ENCODE measurements at regions not wholly inside any gene's neighbourhood (a gene's known extent, or its start where the extent isn't known, plus 50 kb on each side); places are given as distances from the start of the nearest gene placed in this dataset.

GRCh38 chr1:8217011-8217711, 100.8 kb upstream of the SLC45A1 start:
- no peak for DNase-seq
- Mint-ChIP-seq H3K4me3 (ENCODE audit: low read depth, unreplicated experiment) (peak overlapping the region; percentile 59), H3K36me3 (ENCODE audit: insufficient read depth, unreplicated experiment) (peaks cover 23% of the 10 kb centered on the region), H3K9me3 (ENCODE audit: low read depth, unreplicated experiment) (no peaks in the 10 kb centered on the region), H3K27me3 (ENCODE audit: unreplicated experiment) (no peaks in the 10 kb centered on the region), H3K27ac (ENCODE audit: unreplicated experiment) (peak overlapping the region; percentile 89), H3K4me1 (ENCODE audit: low read depth, unreplicated experiment) (peaks cover 27% of the 10 kb centered on the region)
- no peak for TF ChIP-seq CTCF (IDR thresholded peaks at IDR 0.05; ENCODE audit: unreplicated experiment)
- CTCF ChIA-PET = interaction anchor here (0.6 to 1.1 kb wide), 2 partner anchors 90 to 97 kb away, joined by 3 to 4 read pairs; no protein-coding TSS in a partner anchor
- intact Hi-C loops (cut with micrococcal nuclease; ENCODE audit: unreplicated experiment) = no loop called here
- BruUV-seq (replicated peaks) = no TSS peak

- Mint-ChIP-seq H3K36me3 (ENCODE audit: insufficient read depth, unreplicated experiment) (peaks cover 34% of the 10 kb centered on the region), H3K27me3 (ENCODE audit: unreplicated experiment) (no peaks in the 10 kb centered on the region), H3K4me1 (ENCODE audit: low read depth, unreplicated experiment) (peaks cover 34% of the 10 kb centered on the region), H3K9me3 (ENCODE audit: low read depth, unreplicated experiment) (no peaks in the 10 kb centered on the region), H3K27ac (ENCODE audit: unreplicated experiment) (no peak overlapping the region), H3K4me3 (ENCODE audit: low read depth, unreplicated experiment) (no peak overlapping the region)
- TF ChIP-seq CTCF (IDR thresholded peaks at IDR 0.05; ENCODE audit: unreplicated experiment) = no peak
- BruUV-seq (replicated peaks) = no TSS peak
- CTCF ChIA-PET = interaction anchor here (0.7 kb wide), 2 partner anchors 94 to 244 kb away, joined by 3 to 6 read pairs; no protein-coding TSS in a partner anchor
- intact Hi-C loops (cut with micrococcal nuclease; ENCODE audit: unreplicated experiment) = no loop called here
- DNase-seq = no peak
Observed at GRCh38 chr1:8216005-8216404, 101.9 kb upstream of the SLC45A1 start.

GRCh38 chr1:8214501-8215173, 103.3 kb upstream of the SLC45A1 start:
- no peak for TF ChIP-seq CTCF (IDR thresholded peaks at IDR 0.05; ENCODE audit: unreplicated experiment)
- intact Hi-C loops (cut with micrococcal nuclease; ENCODE audit: unreplicated experiment) = no loop called here
- Mint-ChIP-seq H3K4me1 (ENCODE audit: low read depth, unreplicated experiment) (peaks cover 34% of the 10 kb centered on the region), H3K4me3 (ENCODE audit: low read depth, unreplicated experiment) (no peak overlapping the region), H3K27me3 (ENCODE audit: unreplicated experiment) (no peaks in the 10 kb centered on the region), H3K36me3 (ENCODE audit: insufficient read depth, unreplicated experiment) (peaks cover 34% of the 10 kb centered on the region), H3K9me3 (ENCODE audit: low read depth, unreplicated experiment) (no peaks in the 10 kb centered on the region), H3K27ac (ENCODE audit: unreplicated experiment) (no peak overlapping the region)
- CTCF ChIA-PET = no interaction called here
- DNase-seq = no peak
- no TSS peak for BruUV-seq (replicated peaks)

- H3K4me1 Mint-ChIP-seq (ENCODE audit: low read depth, unreplicated experiment) = peaks cover 34% of the 10 kb centered on the region
- H3K9me3 Mint-ChIP-seq (ENCODE audit: low read depth, unreplicated experiment) = no peaks in the 10 kb centered on the region
- H3K36me3 Mint-ChIP-seq (ENCODE audit: insufficient read depth, unreplicated experiment) = peaks cover 34% of the 10 kb centered on the region
- no peak overlapping the region for H3K27ac Mint-ChIP-seq (ENCODE audit: unreplicated experiment)
- no peaks in the 10 kb centered on the region for H3K27me3 Mint-ChIP-seq (ENCODE audit: unreplicated experiment)
- no peak for TF ChIP-seq CTCF (IDR thresholded peaks at IDR 0.05; ENCODE audit: unreplicated experiment)
- BruUV-seq (replicated peaks) = no TSS peak
- intact Hi-C loops (cut with micrococcal nuclease; ENCODE audit: unreplicated experiment) = no loop called here
- no peak overlapping the region for H3K4me3 Mint-ChIP-seq (ENCODE audit: low read depth, unreplicated experiment)
- DNase-seq = no peak
- CTCF ChIA-PET = no interaction called here
Observed at GRCh38 chr1:8213676-8214075, 104.2 kb upstream of the SLC45A1 start.

All from Calu3 (cell line).